ENCODE measurements at regions not wholly inside any gene's neighbourhood (a gene's known extent, or its start where the extent isn't known, plus 50 kb on each side); places are given as distances from the start of the nearest gene placed in this dataset.
"Not testable (repeated sequence)": the region's sequence is repeated elsewhere in the genome, so short reads cannot be mapped to it uniquely, and the experiment has no call there.

GRCh38 chr17:16866436-16866835 is 105.5 kb downstream of the TNFRSF13B start:
- ATAC-seq: no peak
- WGBS, 2 donors (ENCODE audit: low coverage in 1 of 2): 74 to 86% methylated on average over 6 to 8 of the region's 8 CpGs
- Histone ChIP-seq H3K36me3 (no peaks in the 10 kb centered on the region), H3K27me3 (no peaks in the 10 kb centered on the region), H3K27ac (no peak overlapping the region), H3K9me3 (no peaks in the 10 kb centered on the region), H3K4me3 (no peak overlapping the region), H3K4me1 (no peaks in the 10 kb centered on the region)
- TF ChIP-seq CTCF (IDR thresholded peaks at IDR 0.05): no peak
- no peak for TF ChIP-seq EP300 (IDR thresholded peaks at IDR 0.05)
- no peak for TF ChIP-seq POLR2A (IDR thresholded peaks at IDR 0.05)
- no peak for TF ChIP-seq POLR2AphosphoS5 (IDR thresholded peaks at IDR 0.05)

GRCh38 chr17:16865704-16866103 is 106.2 kb downstream of the TNFRSF13B start:
- ATAC-seq: peak; percentile 56
- WGBS, 2 donors (ENCODE audit: low coverage in 1 of 2): no CpG with 5 or more reads among the region's 8 CpGs
- not testable (repeated sequence) for H3K9me3 ChIP-seq, H3K27ac ChIP-seq, H3K4me3 ChIP-seq, H3K36me3 ChIP-seq, H3K4me1 ChIP-seq, H3K27me3 ChIP-seq

GRCh38 chr17:16865077-16865613 is 106.8 kb downstream of the TNFRSF13B start:
- H3K4me1 ChIP-seq, H3K27ac ChIP-seq, H3K27me3 ChIP-seq, H3K4me3 ChIP-seq, H3K36me3 ChIP-seq, H3K9me3 ChIP-seq: not testable (repeated sequence)
- WGBS, 2 donors (ENCODE audit: low coverage in 1 of 2): no CpG with 5 or more reads among the region's 13 CpGs
- ATAC-seq: peak; percentile 52

- not testable (repeated sequence) for H3K36me3 ChIP-seq, ATAC-seq, H3K4me1 ChIP-seq, H3K9me3 ChIP-seq, H3K4me3 ChIP-seq, H3K27ac ChIP-seq, H3K27me3 ChIP-seq
- WGBS, 2 donors (ENCODE audit: low coverage in 1 of 2): no CpG with 5 or more reads among the region's 11 CpGs
These were observed 107.3 kb downstream of the TNFRSF13B start for GRCh38 chr17:16864462-16865076.

- H3K27me3 ChIP-seq, H3K27ac ChIP-seq, H3K4me1 ChIP-seq, ATAC-seq, H3K9me3 ChIP-seq, H3K36me3 ChIP-seq, H3K4me3 ChIP-seq: not testable (repeated sequence)
- whole genome bisulfite sequencing, 2 donors (ENCODE audit: low coverage in 1 of 2): no CpG with 5 or more reads among the region's 8 CpGs
These were observed 110.8 kb downstream of the TNFRSF13B start for GRCh38 chr17:16861152-16861551.

- H3K27ac ChIP-seq, H3K4me1 ChIP-seq, H3K36me3 ChIP-seq, ATAC-seq, H3K27me3 ChIP-seq, H3K4me3 ChIP-seq, H3K9me3 ChIP-seq: not testable (repeated sequence)
- 80 to 97% methylated on average over 3 to 8 of the region's 9 CpGs for WGBS, 2 donors (ENCODE audit: low coverage in 1 of 2)
These were observed 111.5 kb downstream of the TNFRSF13B start for GRCh38 chr17:16860467-16860866.

GRCh38 chr17:16859515-16859914 is 112.4 kb downstream of the TNFRSF13B start:
- not testable (repeated sequence) for H3K9me3 ChIP-seq, H3K4me3 ChIP-seq, H3K4me1 ChIP-seq, H3K27ac ChIP-seq, ATAC-seq, H3K27me3 ChIP-seq, H3K36me3 ChIP-seq
- WGBS, 2 donors (ENCODE audit: low coverage in 1 of 2): 48 to 80% methylated on average over 2 of the region's 2 CpGs

- H3K27me3 ChIP-seq: not testable (repeated sequence)
- no CpG with 5 or more reads among the region's 6 CpGs for WGBS, 2 donors (ENCODE audit: low coverage in 1 of 2)
These were observed 114.2 kb downstream of the TNFRSF13B start for GRCh38 chr17:16857746-16858145.

GRCh38 chr17:16856846-16857245 is 115.1 kb downstream of the TNFRSF13B start:
- H3K9me3 ChIP-seq, H3K27me3 ChIP-seq, H3K4me1 ChIP-seq, H3K27ac ChIP-seq, ATAC-seq, H3K36me3 ChIP-seq, H3K4me3 ChIP-seq: not testable (repeated sequence)
- no CpG with 5 or more reads among the region's 3 CpGs for WGBS, 2 donors (ENCODE audit: low coverage in 1 of 2)

More at GRCh38 chr17:16857746-16858145, 114.2 kb downstream of the TNFRSF13B start:
- not testable (repeated sequence) for H3K4me3 ChIP-seq, H3K36me3 ChIP-seq, H3K4me1 ChIP-seq, H3K9me3 ChIP-seq, ATAC-seq, H3K27ac ChIP-seq

- ATAC-seq, H3K9me3 ChIP-seq, H3K4me3 ChIP-seq, H3K27ac ChIP-seq, H3K4me1 ChIP-seq, H3K36me3 ChIP-seq, H3K27me3 ChIP-seq: not testable (repeated sequence)
- 47 to 75% methylated on average over 4 to 10 of the region's 12 CpGs for WGBS, 2 donors (ENCODE audit: low coverage in 1 of 2)
These were observed 115.7 kb downstream of the TNFRSF13B start for GRCh38 chr17:16856171-16856570.

GRCh38 chr17:16854636-16855035 is 117.3 kb downstream of the TNFRSF13B start:
- H3K27me3 ChIP-seq, ATAC-seq, H3K27ac ChIP-seq, H3K9me3 ChIP-seq, H3K36me3 ChIP-seq, H3K4me1 ChIP-seq, H3K4me3 ChIP-seq: not testable (repeated sequence)
- WGBS, 2 donors (ENCODE audit: low coverage in 1 of 2): 60% methylated on average over 1 of the region's 5 CpGs; no CpG with 5 or more reads in 1 of the 2 donors
